Left lung (tissue), 4 donors: ENCODE measurements at regions not wholly inside any gene's neighbourhood (a gene's known extent, or its start where the extent isn't known, plus 50 kb on each side); places are given as distances from the start of the nearest gene placed in this dataset.

Source experiments
- ATAC-seq: fragments of 200-7000 bp; cut with Tn5 transposase; one replicate; pipeline ENCODE4 v1.9.1; 2020; ENCODE audit warnings: moderate library complexity
- DNase-seq, 4 donors: peaks; one replicate each; pipeline ENCODE4 v3.0.0-alpha.2; 2013 to 2020
- H3K27ac ChIP-seq, 2 donors: fragments of 200-600 bp; sonication (generic) in 1 of 2; one replicate each; pipeline versions ENCODE4 v1.5.0 to v1.8.0; 2020 to 2021
- H3K27me3 ChIP-seq, 2 donors: fragments of 200-600 bp; sonication (generic) in 1 of 2; one replicate each; pipeline versions ENCODE4 v1.5.0 to v1.8.0; 2020 to 2021
- H3K36me3 ChIP-seq, 2 donors: fragments of 200-600 bp; sonication (generic) in 1 of 2; one replicate each; pipeline versions ENCODE4 v1.5.0 to v1.8.0; 2020 to 2021
- H3K4me1 ChIP-seq, 2 donors: fragments of 200-600 bp; one replicate each; pipeline ENCODE4 v1.8.0; 2021
- H3K4me3 ChIP-seq, 2 donors: fragments of 200-600 bp; sonication (generic) in 1 of 2; one replicate each; pipeline versions ENCODE4 v1.5.0 to v1.8.0; 2020 to 2021; ENCODE audit warnings: mild to moderate bottlenecking in 1 of 2
- H3K9me3 ChIP-seq, 2 donors: fragments of 200-600 bp; sonication (generic) in 1 of 2; one replicate each; pipeline versions ENCODE4 v1.5.0 to v1.8.0; 2020 to 2021
- CTCF ChIP-seq, 2 donors: fragments of 200-600 bp; sonication (generic) in 1 of 2; IDR thresholded peaks; one replicate each; pipeline versions ENCODE4 v1.5.0 to v1.8.0; 2021; ENCODE audit warnings: antibody characterized with exemption in 2 of 2
- intact Hi-C, 2 donors: fragments of 100-400 bp; cut with DNase I; formaldehyde crosslinking; loops; one replicate each; pipeline versions ENCODE4 v1.11.2 to v1.14.2; 2022
- donor health status: DM: no; HTN: yes; CAD: no.
- donor health status: DM: no; HTN: no; CAD: no.

GRCh38 chr7:130914554-130915294 lies 180.7 kb upstream of the KLF14 start:
- DNase-seq (no peak), ATAC-seq (no peak)
- Histone ChIP-seq H3K9me3 (no peaks in the 10 kb centered on the region), H3K4me3 (no peak overlapping the region), H3K27me3 (no peaks in the 10 kb centered on the region), H3K4me1 (peaks cover 12 to 76% of the 10 kb centered on the region in 2 donors), H3K27ac (peak overlapping the region; percentile 92 to 95), H3K36me3 (peaks cover 0 to 5% of the 10 kb centered on the region in 2 donors)
- no peak for TF ChIP-seq CTCF (IDR thresholded peaks at IDR 0.05)
- intact Hi-C loops = no loop called here

- intact Hi-C loops = no loop called here
- Histone ChIP-seq H3K4me1 (peaks cover 12 to 72% of the 10 kb centered on the region in 2 donors), H3K36me3 (peaks cover 0 to 16% of the 10 kb centered on the region in 2 donors), H3K27ac (peak overlapping the region in 1 of 2 donors; percentile 42), H3K27me3 (no peaks in the 10 kb centered on the region), H3K9me3 (no peaks in the 10 kb centered on the region), H3K4me3 (no peak overlapping the region)
- ATAC-seq (no peak), DNase-seq (no peak)
- TF ChIP-seq CTCF (IDR thresholded peaks at IDR 0.05) = no peak
Measured at GRCh38 chr7:130917669-130918128, 183.7 kb upstream of the KLF14 start.

- intact Hi-C loops = no loop called here
Measured at GRCh38 chr7:130918129-130919052, 184.4 kb upstream of the KLF14 start.

GRCh38 chr7:130919316-130920103 lies 185.5 kb upstream of the KLF14 start:
- no peak for TF ChIP-seq CTCF (IDR thresholded peaks at IDR 0.05)
- H3K36me3 ChIP-seq = peaks cover 0 to 16% of the 10 kb centered on the region in 2 donors
- no peaks in the 10 kb centered on the region for H3K27me3 ChIP-seq
- peaks cover 4 to 67% of the 10 kb centered on the region in 2 donors for H3K4me1 ChIP-seq
- H3K4me3 ChIP-seq = no peak overlapping the region
- ATAC-seq (no peak), DNase-seq (no peak)
- no peak overlapping the region for H3K27ac ChIP-seq
- no peaks in the 10 kb centered on the region for H3K9me3 ChIP-seq
- intact Hi-C loops = no loop called here

More at GRCh38 chr7:130918129-130919052, 184.4 kb upstream of the KLF14 start:
- Histone ChIP-seq H3K27ac (peak overlapping the region in 1 of 2 donors; percentile 42), H3K4me3 (no peak overlapping the region), H3K27me3 (no peaks in the 10 kb centered on the region), H3K9me3 (no peaks in the 10 kb centered on the region), H3K4me1 (peaks cover 12 to 76% of the 10 kb centered on the region in 2 donors), H3K36me3 (peaks cover 0 to 16% of the 10 kb centered on the region in 2 donors)
- no peak for DNase-seq
- no peak for ATAC-seq
- no peak for TF ChIP-seq CTCF (IDR thresholded peaks at IDR 0.05)
